CD8-positive, alpha-beta memory T cell (primary cell): ENCODE measurements at regions not wholly inside any gene's neighbourhood (a gene's known extent, or its start where the extent isn't known, plus 50 kb on each side); places are given as distances from the start of the nearest gene placed in this dataset.
"Not testable (repeated sequence)": the region's sequence is repeated elsewhere in the genome, so short reads cannot be mapped to it uniquely, and the experiment has no call there.

Source experiments
- CTCF ChIA-PET: fragments of 350-600 bp; sonication (Branson Sonifier 250); formaldehyde crosslinking; loops from one replicate; lab custom pipeline; 2021; ENCODE audit warnings: antibody characterized with exemption; lab: Charles Lee
- POLR2A ChIA-PET: fragments of 350-600 bp; sonication (Branson Sonifier 250); formaldehyde crosslinking; loops from one replicate; lab custom pipeline; 2021; ENCODE audit warnings: antibody characterized with exemption; lab: Charles Lee
- DNase-seq, 5 donors: peaks; one replicate each; pipeline versions ENCODE4 v3.0.0 to v3.0.0-alpha.2; 2020 to 2022; ENCODE audit warnings: mixed read lengths in 1 of 5
- H3K27ac ChIP-seq: one replicate; pipeline ENCODE4 v1.7.0; 2013; ENCODE audit warnings: low read depth, mild to moderate bottlenecking, low read length, moderate library complexity
- H3K27me3 ChIP-seq: 2 replicates; pipeline ENCODE4 v1.7.0; 2013; ENCODE audit warnings: low read length, mild to moderate bottlenecking; ENCODE audit not compliant: insufficient read depth, poor library complexity, severe bottlenecking
- H3K36me3 ChIP-seq: 2 replicates; pipeline ENCODE4 v1.7.0; 2013; ENCODE audit warnings: mild to moderate bottlenecking, low read length, moderate library complexity; ENCODE audit not compliant: insufficient read depth
- H3K4me1 ChIP-seq: 2 replicates; pipeline ENCODE4 v1.7.0; 2013; ENCODE audit warnings: mild to moderate bottlenecking, low read length, moderate library complexity; ENCODE audit not compliant: insufficient read depth
- H3K4me3 ChIP-seq: 2 replicates; pipeline ENCODE4 v1.7.0; 2013; ENCODE audit warnings: mild to moderate bottlenecking, low read length
- H3K9me3 ChIP-seq: 2 replicates; pipeline ENCODE4 v1.7.0; 2013; ENCODE audit warnings: mild to moderate bottlenecking, low read length
- H3K27ac Mint-ChIP-seq, 8 donors: one replicate each; pipeline ENCODE4 v1.8.0; 2020 to 2021; ENCODE audit warnings: mixed read lengths in 8 of 8, mild to moderate bottlenecking in 6 of 8, inconsistent platforms in 3 of 8, moderate library complexity in 3 of 8
- H3K27me3 Mint-ChIP-seq, 2 donors: one replicate each; pipeline ENCODE4 v1.8.0; 2020 to 2021; ENCODE audit warnings: mixed read lengths in 2 of 2, mild to moderate bottlenecking in 1 of 2, moderate library complexity in 1 of 2
- H3K36me3 Mint-ChIP-seq, 3 donors: one replicate each; pipeline ENCODE4 v1.8.0; 2020 to 2021; ENCODE audit warnings: mixed read lengths in 3 of 3, inconsistent platforms in 1 of 3, mild to moderate bottlenecking in 1 of 3
- H3K4me1 Mint-ChIP-seq, 3 donors: one replicate each; pipeline ENCODE4 v1.8.0; 2020 to 2021; ENCODE audit warnings: mixed read lengths in 3 of 3, inconsistent platforms in 1 of 3, mild to moderate bottlenecking in 1 of 3
- H3K4me3 Mint-ChIP-seq, 7 donors: one replicate each; pipeline ENCODE4 v1.8.0; 2020 to 2021; ENCODE audit warnings: mixed read lengths in 7 of 7, mild to moderate bottlenecking in 6 of 7, moderate library complexity in 4 of 7, inconsistent platforms in 2 of 7
- H3K9me3 Mint-ChIP-seq, 5 donors: one replicate each; pipeline ENCODE4 v1.8.0; 2020 to 2022; ENCODE audit warnings: mixed read lengths in 5 of 5, mild to moderate bottlenecking in 3 of 5, moderate library complexity in 2 of 5, inconsistent platforms in 1 of 5

DNA sequence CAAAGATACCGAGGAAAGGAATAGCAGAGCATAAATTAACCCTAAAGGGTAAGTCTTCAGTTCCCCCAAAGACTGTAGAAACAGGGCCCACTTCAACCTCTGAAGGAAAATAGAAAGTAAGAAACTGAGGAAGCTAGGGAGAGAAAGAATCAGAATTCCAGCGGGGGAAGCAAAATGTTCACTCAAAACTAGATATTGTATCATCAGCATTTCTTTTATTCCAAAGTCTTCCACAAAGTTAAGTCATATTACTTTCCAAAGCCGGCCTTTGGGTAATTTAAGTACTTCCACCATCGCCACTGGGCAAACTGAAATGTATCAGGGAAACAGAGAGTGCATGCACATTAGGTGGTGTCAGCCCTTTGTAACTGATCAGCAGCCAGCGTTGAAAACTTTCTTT is 88.3 kb downstream of the RSL24D1 start:
- POLR2A ChIA-PET, result no interaction called here
- Histone ChIP-seq H3K4me1 (no peaks in the 10 kb centered on the region), H3K36me3 (no peaks in the 10 kb centered on the region), H3K4me3 (no peak overlapping the region), H3K27me3 (no peaks in the 10 kb centered on the region), H3K27ac (no peak overlapping the region), H3K9me3 (no peaks in the 10 kb centered on the region)
- peaks cover 9 to 20% of the 10 kb centered on the region in 2 donors for H3K27me3 Mint-ChIP-seq
- H3K4me1 Mint-ChIP-seq, result no peaks in the 10 kb centered on the region
- H3K36me3 Mint-ChIP-seq, result no peaks in the 10 kb centered on the region
- no peak for DNase-seq
- CTCF ChIA-PET, result interaction anchor here (1.0 to 1.7 kb wide), 2 partner anchors 14 to 20 kb away, joined by 3 to 4 read pairs; no protein-coding TSS in a partner anchor
- no peak overlapping the region for H3K27ac Mint-ChIP-seq
- peaks cover 0 to 3% (median 1%) of the 10 kb centered on the region in 5 donors for H3K9me3 Mint-ChIP-seq
- no peak overlapping the region for H3K4me3 Mint-ChIP-seq

DNA sequence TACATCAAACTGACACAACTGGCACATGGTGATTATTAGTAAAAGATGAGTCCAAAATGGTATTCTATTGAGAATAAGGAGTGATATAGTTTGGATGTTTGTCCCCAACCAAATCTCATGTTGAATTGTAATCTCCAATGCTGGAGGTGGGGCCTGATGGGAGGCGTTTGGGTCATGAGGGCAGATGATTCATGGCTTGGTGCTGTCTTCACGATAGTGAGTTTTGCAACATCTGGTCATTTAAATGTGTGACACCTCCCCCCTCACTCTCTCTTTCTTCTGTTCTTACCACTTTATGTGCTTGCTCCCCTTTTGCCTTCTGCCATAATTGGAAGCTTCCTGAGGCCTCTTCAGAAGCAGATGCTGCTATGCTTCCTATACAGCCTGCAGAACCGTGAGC is 90.6 kb downstream of the RSL24D1 start:
- DNase-seq, result no peak
- no peaks in the 10 kb centered on the region for H3K27me3 ChIP-seq
- H3K4me1 ChIP-seq, result no peaks in the 10 kb centered on the region
- Mint-ChIP-seq H3K27me3 (peaks cover 10 to 31% of the 10 kb centered on the region in 2 donors), H3K36me3 (no peaks in the 10 kb centered on the region), H3K4me1 (no peaks in the 10 kb centered on the region), H3K4me3 (no peak overlapping the region), H3K27ac (no peak overlapping the region), H3K9me3 (peaks cover 0 to 3% (median 1%) of the 10 kb centered on the region in 5 donors)
- no peak overlapping the region for H3K27ac ChIP-seq
- ChIA-PET POLR2A (no interaction called here), CTCF (no interaction called here)
- H3K9me3 ChIP-seq, result no peaks in the 10 kb centered on the region
- H3K36me3 ChIP-seq, result no peaks in the 10 kb centered on the region
- no peak overlapping the region for H3K4me3 ChIP-seq

DNA sequence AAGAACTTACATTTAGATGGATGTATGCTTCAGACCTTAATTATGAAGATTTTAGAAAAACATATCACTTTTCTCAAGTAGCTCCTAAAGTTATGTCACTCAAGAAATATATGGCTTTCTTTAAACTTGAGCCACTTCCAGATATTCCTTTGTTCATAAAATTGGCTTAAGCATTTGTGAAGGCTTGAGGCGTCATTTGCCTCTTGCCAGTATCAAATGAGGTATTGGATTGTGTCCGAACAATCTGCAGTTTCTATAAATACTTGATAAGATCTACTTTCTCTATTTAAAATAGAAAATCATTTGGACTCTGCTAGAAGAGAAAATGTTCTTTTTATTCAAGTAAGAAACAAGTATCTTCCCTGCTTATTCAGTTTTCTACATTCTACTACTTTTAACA is 102.6 kb downstream of the RSL24D1 start:
- H3K9me3 Mint-ChIP-seq, result no peaks in the 10 kb centered on the region
- no peak for DNase-seq
- Histone ChIP-seq H3K27ac (no peak overlapping the region), H3K4me3 (no peak overlapping the region), H3K4me1 (no peaks in the 10 kb centered on the region), H3K36me3 (no peaks in the 10 kb centered on the region), H3K9me3 (no peaks in the 10 kb centered on the region), H3K27me3 (peaks cover 4% of the 10 kb centered on the region)
- no peak overlapping the region for H3K4me3 Mint-ChIP-seq
- H3K4me1 Mint-ChIP-seq, result no peaks in the 10 kb centered on the region
- ChIA-PET POLR2A (no interaction called here), CTCF (interaction anchor here (1.2 kb wide), 1 partner anchor 14 kb away, joined by 4 read pairs; no protein-coding TSS in a partner anchor)
- H3K27ac Mint-ChIP-seq, result no peak overlapping the region
- peaks cover 2 to 16% of the 10 kb centered on the region in 2 donors for H3K27me3 Mint-ChIP-seq
- H3K36me3 Mint-ChIP-seq, result no peaks in the 10 kb centered on the region

DNA sequence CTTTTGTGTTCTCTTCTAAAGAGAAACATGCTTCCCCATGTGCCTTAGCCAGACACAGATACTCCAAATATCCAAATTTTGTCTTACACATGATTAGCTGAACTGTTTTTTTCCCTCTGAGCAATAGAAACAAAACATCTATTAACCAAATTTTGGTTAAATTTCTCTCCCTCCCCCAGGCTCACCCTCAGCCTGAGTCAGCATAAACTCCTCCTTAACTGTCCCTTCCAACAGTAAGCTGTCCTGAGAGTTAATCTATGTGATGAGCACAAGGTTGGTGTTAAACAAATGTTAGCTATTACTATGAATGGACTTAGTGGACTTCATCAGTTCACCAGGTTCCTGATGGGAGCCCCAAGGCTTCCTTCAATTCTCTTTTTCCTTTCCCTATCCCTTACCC is 108.5 kb downstream of the RSL24D1 start:
- Histone ChIP-seq H3K27me3 (peaks cover 4% of the 10 kb centered on the region), H3K4me1 (no peaks in the 10 kb centered on the region), H3K4me3 (no peak overlapping the region), H3K9me3 (no peaks in the 10 kb centered on the region), H3K27ac (no peak overlapping the region), H3K36me3 (no peaks in the 10 kb centered on the region)
- Mint-ChIP-seq H3K9me3 (peaks cover 0 to 2% (median 2%) of the 10 kb centered on the region in 5 donors), H3K27ac (no peak overlapping the region), H3K36me3 (no peaks in the 10 kb centered on the region), H3K4me1 (peaks cover 0 to 1% (median 0%) of the 10 kb centered on the region in 3 donors), H3K27me3 (peaks cover 7 to 30% of the 10 kb centered on the region in 2 donors), H3K4me3 (no peak overlapping the region)
- CTCF ChIA-PET, result interaction anchor here (0.6 kb wide), 1 partner anchor 21 kb away, joined by 3 read pairs; no protein-coding TSS in a partner anchor
- no peak for DNase-seq
- POLR2A ChIA-PET, result no interaction called here

DNA sequence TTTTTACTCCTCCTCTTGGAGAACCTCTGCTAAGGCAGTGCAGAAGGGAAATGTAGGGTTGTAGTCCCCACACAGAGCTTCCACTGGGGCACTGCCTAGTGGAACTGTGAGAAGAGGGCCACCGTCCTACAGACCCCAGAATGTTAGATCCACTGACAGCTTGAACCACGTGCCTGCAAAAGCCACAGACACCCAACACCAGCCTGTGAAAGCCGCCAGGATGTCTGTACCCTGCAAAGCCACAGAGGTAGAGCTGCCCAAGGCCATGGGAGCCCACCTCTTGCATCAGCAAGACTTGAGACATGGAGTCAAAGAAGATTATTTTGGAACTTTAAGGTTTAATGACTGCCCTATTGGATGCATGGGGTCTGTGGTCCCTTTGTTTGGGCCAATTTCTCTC is 112.1 kb downstream of the RSL24D1 start:
- CTCF ChIA-PET, result no interaction called here
- H3K4me1 Mint-ChIP-seq, result peaks cover 0 to 1% (median 0%) of the 10 kb centered on the region in 3 donors
- Histone ChIP-seq H3K4me1 (no peaks in the 10 kb centered on the region), H3K27me3 (no peaks in the 10 kb centered on the region), H3K4me3 (no peak overlapping the region), H3K9me3 (no peaks in the 10 kb centered on the region), H3K36me3 (no peaks in the 10 kb centered on the region), H3K27ac (no peak overlapping the region)
- peaks cover 5 to 17% of the 10 kb centered on the region in 2 donors for H3K27me3 Mint-ChIP-seq
- H3K27ac Mint-ChIP-seq, result no peak overlapping the region
- H3K9me3 Mint-ChIP-seq, result peaks cover 0 to 2% (median 2%) of the 10 kb centered on the region in 5 donors
- peak in 1 of 5 donors; percentile 39 for DNase-seq
- no peaks in the 10 kb centered on the region for H3K36me3 Mint-ChIP-seq
- POLR2A ChIA-PET, result no interaction called here
- no peak overlapping the region for H3K4me3 Mint-ChIP-seq

DNA sequence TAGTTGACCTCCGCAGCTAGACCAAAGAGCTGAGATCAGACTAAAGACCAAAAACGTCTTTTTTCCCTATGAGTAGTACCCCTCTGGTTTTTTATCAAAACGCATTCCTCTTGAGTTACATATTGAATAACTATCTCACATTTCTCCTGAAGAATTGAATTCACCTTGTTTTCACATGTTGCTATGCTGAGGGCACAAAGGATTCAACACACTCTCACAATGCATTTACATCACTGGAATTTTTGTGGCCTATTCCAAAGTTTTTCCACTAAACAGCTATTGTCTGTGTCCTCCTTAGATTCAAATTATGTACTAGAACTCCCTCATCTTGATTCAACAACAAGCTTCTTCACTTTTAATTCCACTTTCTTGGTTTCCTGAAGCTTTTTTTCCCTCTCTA is 112.5 kb downstream of the RSL24D1 start:
- Histone ChIP-seq H3K36me3 (no peaks in the 10 kb centered on the region), H3K27me3 (no peaks in the 10 kb centered on the region), H3K4me3 (no peak overlapping the region), H3K9me3 (no peaks in the 10 kb centered on the region), H3K4me1 (no peaks in the 10 kb centered on the region), H3K27ac (no peak overlapping the region)
- Mint-ChIP-seq H3K4me3 (no peak overlapping the region), H3K36me3 (no peaks in the 10 kb centered on the region), H3K9me3 (peaks cover 0 to 2% (median 2%) of the 10 kb centered on the region in 5 donors), H3K27ac (no peak overlapping the region), H3K27me3 (peaks cover 5 to 15% of the 10 kb centered on the region in 2 donors), H3K4me1 (peaks cover 0 to 1% (median 0%) of the 10 kb centered on the region in 3 donors)
- no peak for DNase-seq
- CTCF ChIA-PET, result no interaction called here
- POLR2A ChIA-PET, result no interaction called here

DNA sequence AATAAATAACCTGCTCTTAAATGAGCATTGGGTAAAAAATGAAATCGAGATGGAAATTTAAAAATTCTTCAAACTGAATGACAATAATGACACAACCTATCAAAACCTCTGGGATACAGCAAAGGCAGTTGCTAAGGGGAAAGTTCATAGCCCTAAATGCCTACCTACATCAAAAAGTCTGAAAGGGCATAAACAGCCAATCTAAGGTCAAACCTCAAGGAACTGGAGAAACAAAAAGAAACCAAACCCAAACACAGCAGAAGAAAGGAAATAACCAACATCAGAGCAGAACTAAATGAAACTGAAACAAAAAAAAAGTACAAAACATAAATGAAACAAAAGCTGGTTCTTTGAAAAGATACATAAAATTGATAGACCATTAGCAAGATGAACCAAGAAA is 119.7 kb downstream of the RSL24D1 start:
- CTCF ChIA-PET, result not testable (repeated sequence)
- H3K4me3 Mint-ChIP-seq, result peak overlapping the region in 3 of 7 donors; percentile 2 to 13 (median 4)
- H3K27ac Mint-ChIP-seq, result peak overlapping the region in 2 of 8 donors; percentile 38 to 62

DNA sequence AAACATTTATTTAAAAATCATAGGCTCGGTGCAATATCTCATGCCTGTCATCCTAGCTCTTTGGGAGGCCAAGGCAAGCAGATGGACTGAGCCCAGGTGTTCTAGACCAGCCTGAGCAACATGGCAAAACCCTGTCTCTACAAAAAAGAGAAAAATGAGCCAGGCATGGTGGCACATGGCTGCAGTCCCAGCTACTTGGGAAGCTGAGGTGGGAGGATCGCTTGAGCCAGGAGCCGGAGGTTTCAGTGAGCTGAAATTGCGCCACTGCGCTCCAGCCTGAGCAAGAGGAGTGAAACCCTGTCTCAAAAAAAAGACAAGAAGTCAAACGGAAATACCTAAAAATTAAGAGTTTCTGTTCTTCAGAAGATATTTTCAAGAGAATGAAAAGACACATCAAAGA is 122.3 kb downstream of the RSL24D1 start:
- Histone ChIP-seq H3K9me3 (no peaks in the 10 kb centered on the region), H3K4me3 (no peak overlapping the region), H3K36me3 (no peaks in the 10 kb centered on the region), H3K4me1 (peaks cover 13% of the 10 kb centered on the region), H3K27me3 (no peaks in the 10 kb centered on the region), H3K27ac (no peak overlapping the region)
- H3K9me3 Mint-ChIP-seq, result peaks cover 0 to 10% (median 7%) of the 10 kb centered on the region in 5 donors
- H3K27me3 Mint-ChIP-seq, result no peaks in the 10 kb centered on the region
- DNase-seq, result no peak
- ChIA-PET CTCF (no interaction called here), POLR2A (no interaction called here)
- H3K4me1 Mint-ChIP-seq, result peaks cover 8 to 15% (median 8%) of the 10 kb centered on the region in 3 donors
- H3K27ac Mint-ChIP-seq, result no peak overlapping the region
- H3K36me3 Mint-ChIP-seq, result no peaks in the 10 kb centered on the region
- H3K4me3 Mint-ChIP-seq, result no peak overlapping the region

More for the DNA sequence above, 119.7 kb downstream of the RSL24D1 start:
- H3K9me3 ChIP-seq, H3K27ac ChIP-seq, H3K36me3 Mint-ChIP-seq, POLR2A ChIA-PET, H3K27me3 ChIP-seq, H3K36me3 ChIP-seq, H3K27me3 Mint-ChIP-seq, H3K4me3 ChIP-seq: not testable (repeated sequence)
- H3K4me1 Mint-ChIP-seq, result peaks cover 8 to 15% (median 8%) of the 10 kb centered on the region in 3 donors
- peaks cover 0 to 10% (median 7%) of the 10 kb centered on the region in 5 donors for H3K9me3 Mint-ChIP-seq
- DNase-seq, result peak in 1 of 5 donors; percentile 10
- H3K4me1 ChIP-seq, result peaks cover 13% of the 10 kb centered on the region
